ENCODE measurements at regions not wholly inside any gene's neighbourhood (a gene's known extent, or its start where the extent isn't known, plus 50 kb on each side); places are given as distances from the start of the nearest gene placed in this dataset.
"Not testable (repeated sequence)": the region's sequence is repeated elsewhere in the genome, so short reads cannot be mapped to it uniquely, and the experiment has no call there.

DNA sequence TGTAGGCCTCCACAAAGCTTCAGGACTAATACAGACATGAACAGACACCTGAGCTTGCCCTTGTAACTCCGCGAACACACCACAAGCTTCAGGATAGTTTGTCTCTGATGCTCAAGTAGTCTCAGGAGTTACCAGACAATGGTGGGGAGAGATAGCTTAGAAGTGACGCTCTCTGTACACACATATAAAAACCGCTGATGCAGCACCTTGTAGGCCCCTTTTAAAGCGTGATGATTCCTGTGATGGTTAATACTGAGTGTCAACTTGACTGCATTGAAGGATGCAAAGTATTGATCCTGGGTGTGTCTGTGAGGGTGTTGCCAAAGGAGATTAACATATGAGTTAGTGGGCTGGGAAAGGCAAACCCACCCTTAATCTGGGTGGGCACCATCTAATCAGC, 78.7 kb downstream of the MAGED4 start:
- TF ChIP-seq TCF4 (CRISPR knock-in tag; IDR thresholded peaks at IDR 0.05; ENCODE audit: borderline replicate concordance) = no peak
- no peak for TF ChIP-seq ARNTL (CRISPR knock-in tag; IDR thresholded peaks at IDR 0.05; ENCODE audit: borderline replicate concordance, low read depth)
- no peak for TF ChIP-seq ISL1 (CRISPR knock-in tag; IDR thresholded peaks at IDR 0.05)
- TF ChIP-seq, protein P1, sequence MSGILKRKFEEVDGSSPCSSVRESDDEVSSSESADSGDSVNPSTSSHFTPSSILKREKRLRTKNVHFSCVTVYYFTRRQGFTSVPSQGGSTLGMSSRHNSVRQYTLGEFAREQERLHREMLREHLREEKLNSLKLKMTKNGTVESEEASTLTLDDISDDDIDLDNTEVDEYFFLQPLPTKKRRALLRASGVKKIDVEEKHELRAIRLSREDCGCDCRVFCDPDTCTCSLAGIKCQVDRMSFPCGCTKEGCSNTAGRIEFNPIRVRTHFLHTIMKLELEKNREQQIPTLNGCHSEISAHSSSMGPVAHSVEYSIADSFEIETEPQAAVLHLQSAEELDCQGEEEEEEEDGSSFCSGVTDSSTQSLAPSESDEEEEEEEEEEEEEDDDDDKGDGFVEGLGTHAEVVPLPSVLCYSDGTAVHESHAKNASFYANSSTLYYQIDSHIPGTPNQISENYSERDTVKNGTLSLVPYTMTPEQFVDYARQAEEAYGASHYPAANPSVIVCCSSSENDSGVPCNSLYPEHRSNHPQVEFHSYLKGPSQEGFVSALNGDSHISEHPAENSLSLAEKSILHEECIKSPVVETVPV (CRISPR knock-in tag; IDR thresholded peaks at IDR 0.05) = no peak
- no peak for TF ChIP-seq ZNF8 (CRISPR knock-in tag; IDR thresholded peaks at IDR 0.05)
- no peak for TF ChIP-seq SNAI2 (CRISPR knock-in tag; IDR thresholded peaks at IDR 0.05)
- no peak for TF ChIP-seq GLIS3 (CRISPR knock-in tag; IDR thresholded peaks at IDR 0.05)
- no peak for TF ChIP-seq ZFP3 (CRISPR knock-in tag; IDR thresholded peaks at IDR 0.05)
- TF ChIP-seq TOX (CRISPR knock-in tag; IDR thresholded peaks at IDR 0.05; ENCODE audit: borderline replicate concordance) = no peak
- no peak for ATAC-seq

DNA sequence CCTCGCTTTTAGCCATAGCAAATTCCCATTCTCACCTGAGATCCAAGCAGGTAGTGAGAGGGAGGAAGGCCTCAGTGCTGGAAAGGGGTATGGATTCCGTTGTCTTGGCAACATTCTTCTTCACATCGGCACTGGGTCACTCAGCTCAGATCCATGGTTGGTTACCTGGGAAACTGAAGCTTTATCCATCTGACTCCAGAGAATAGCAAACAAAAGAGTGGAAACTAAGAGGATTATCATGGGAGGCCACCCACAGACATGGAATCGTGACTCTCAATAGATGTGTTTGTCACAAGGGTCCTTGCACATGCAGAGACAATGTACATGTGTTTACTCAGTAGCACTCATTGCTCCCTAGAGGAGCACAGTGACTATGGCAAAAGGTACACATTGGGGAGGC, 81.0 kb downstream of the MAGED4 start:
- no peak for TF ChIP-seq BACH2 (CRISPR knock-in tag; IDR thresholded peaks at IDR 0.05; ENCODE audit: borderline replicate concordance)
- TF ChIP-seq GLIS3 (CRISPR knock-in tag; IDR thresholded peaks at IDR 0.05) = no peak
- TF ChIP-seq ZFP30 (CRISPR knock-in tag; IDR thresholded peaks at IDR 0.05) = no peak
- no peak for TF ChIP-seq ISL1 (CRISPR knock-in tag; IDR thresholded peaks at IDR 0.05)
- no peak for TF ChIP-seq ZFP3 (CRISPR knock-in tag; IDR thresholded peaks at IDR 0.05)
- TF ChIP-seq ESRRG (CRISPR knock-in tag; IDR thresholded peaks at IDR 0.05) = no peak
- no peak for TF ChIP-seq CSDC2 (CRISPR knock-in tag; IDR thresholded peaks at IDR 0.05)
- TF ChIP-seq SNAI2 (CRISPR knock-in tag; IDR thresholded peaks at IDR 0.05) = no peak
- TF ChIP-seq, protein P2, sequence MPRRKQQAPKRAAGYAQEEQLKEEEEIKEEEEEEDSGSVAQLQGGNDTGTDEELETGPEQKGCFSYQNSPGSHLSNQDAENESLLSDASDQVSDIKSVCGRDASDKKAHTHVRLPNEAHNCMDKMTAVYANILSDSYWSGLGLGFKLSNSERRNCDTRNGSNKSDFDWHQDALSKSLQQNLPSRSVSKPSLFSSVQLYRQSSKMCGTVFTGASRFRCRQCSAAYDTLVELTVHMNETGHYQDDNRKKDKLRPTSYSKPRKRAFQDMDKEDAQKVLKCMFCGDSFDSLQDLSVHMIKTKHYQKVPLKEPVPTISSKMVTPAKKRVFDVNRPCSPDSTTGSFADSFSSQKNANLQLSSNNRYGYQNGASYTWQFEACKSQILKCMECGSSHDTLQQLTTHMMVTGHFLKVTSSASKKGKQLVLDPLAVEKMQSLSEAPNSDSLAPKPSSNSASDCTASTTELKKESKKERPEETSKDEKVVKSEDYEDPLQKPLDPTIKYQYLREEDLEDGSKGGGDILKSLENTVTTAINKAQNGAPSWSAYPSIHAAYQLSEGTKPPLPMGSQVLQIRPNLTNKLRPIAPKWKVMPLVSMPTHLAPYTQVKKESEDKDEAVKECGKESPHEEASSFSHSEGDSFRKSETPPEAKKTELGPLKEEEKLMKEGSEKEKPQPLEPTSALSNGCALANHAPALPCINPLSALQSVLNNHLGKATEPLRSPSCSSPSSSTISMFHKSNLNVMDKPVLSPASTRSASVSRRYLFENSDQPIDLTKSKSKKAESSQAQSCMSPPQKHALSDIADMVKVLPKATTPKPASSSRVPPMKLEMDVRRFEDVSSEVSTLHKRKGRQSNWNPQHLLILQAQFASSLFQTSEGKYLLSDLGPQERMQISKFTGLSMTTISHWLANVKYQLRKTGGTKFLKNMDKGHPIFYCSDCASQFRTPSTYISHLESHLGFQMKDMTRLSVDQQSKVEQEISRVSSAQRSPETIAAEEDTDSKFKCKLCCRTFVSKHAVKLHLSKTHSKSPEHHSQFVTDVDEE (CRISPR knock-in tag; IDR thresholded peaks at IDR 0.05) = no peak
- TF ChIP-seq, protein P1 (CRISPR knock-in tag; IDR thresholded peaks at IDR 0.05) = no peak
- no peak for TF ChIP-seq OSR1 (CRISPR knock-in tag; IDR thresholded peaks at IDR 0.05)
- TF ChIP-seq ZNF8 (CRISPR knock-in tag; IDR thresholded peaks at IDR 0.05) = no peak
- no peak for TF ChIP-seq TOX (CRISPR knock-in tag; IDR thresholded peaks at IDR 0.05; ENCODE audit: borderline replicate concordance)
- TF ChIP-seq, protein P3, sequence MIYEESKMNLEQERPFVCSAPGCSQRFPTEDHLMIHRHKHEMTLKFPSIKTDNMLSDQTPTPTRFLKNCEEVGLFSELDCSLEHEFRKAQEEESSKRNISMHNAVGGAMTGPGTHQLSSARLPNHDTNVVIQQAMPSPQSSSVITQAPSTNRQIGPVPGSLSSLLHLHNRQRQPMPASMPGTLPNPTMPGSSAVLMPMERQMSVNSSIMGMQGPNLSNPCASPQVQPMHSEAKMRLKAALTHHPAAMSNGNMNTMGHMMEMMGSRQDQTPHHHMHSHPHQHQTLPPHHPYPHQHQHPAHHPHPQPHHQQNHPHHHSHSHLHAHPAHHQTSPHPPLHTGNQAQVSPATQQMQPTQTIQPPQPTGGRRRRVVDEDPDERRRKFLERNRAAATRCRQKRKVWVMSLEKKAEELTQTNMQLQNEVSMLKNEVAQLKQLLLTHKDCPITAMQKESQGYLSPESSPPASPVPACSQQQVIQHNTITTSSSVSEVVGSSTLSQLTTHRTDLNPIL (CRISPR knock-in tag; IDR thresholded peaks at IDR 0.05; ENCODE audit: low read depth) = no peak
- TF ChIP-seq, protein P4, sequence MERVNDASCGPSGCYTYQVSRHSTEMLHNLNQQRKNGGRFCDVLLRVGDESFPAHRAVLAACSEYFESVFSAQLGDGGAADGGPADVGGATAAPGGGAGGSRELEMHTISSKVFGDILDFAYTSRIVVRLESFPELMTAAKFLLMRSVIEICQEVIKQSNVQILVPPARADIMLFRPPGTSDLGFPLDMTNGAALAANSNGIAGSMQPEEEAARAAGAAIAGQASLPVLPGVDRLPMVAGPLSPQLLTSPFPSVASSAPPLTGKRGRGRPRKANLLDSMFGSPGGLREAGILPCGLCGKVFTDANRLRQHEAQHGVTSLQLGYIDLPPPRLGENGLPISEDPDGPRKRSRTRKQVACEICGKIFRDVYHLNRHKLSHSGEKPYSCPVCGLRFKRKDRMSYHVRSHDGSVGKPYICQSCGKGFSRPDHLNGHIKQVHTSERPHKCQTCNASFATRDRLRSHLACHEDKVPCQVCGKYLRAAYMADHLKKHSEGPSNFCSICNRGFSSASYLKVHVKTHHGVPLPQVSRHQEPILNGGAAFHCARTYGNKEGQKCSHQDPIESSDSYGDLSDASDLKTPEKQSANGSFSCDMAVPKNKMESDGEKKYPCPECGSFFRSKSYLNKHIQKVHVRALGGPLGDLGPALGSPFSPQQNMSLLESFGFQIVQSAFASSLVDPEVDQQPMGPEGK (CRISPR knock-in tag; IDR thresholded peaks at IDR 0.05; ENCODE audit: borderline replicate concordance) = no peak
- no peak for ATAC-seq

DNA sequence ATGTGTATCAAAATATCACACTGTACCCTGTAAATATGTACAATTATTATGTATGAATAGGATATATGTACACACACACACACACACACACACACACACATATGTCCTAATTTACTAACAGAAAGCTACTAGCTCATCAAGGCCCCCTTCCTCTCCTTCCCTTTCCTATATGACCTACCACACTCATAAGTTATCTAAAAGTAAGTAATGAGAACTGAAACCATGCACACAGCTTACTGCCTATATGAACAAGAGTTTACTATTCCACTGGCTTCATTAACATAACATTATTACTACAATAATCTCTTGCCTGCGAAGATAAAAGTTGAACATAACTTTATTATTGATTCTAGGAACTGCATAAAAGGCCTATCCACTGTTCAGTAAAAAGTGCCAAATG, 83.8 kb downstream of the MAGED4 start:
- ATAC-seq = not testable (repeated sequence)

DNA sequence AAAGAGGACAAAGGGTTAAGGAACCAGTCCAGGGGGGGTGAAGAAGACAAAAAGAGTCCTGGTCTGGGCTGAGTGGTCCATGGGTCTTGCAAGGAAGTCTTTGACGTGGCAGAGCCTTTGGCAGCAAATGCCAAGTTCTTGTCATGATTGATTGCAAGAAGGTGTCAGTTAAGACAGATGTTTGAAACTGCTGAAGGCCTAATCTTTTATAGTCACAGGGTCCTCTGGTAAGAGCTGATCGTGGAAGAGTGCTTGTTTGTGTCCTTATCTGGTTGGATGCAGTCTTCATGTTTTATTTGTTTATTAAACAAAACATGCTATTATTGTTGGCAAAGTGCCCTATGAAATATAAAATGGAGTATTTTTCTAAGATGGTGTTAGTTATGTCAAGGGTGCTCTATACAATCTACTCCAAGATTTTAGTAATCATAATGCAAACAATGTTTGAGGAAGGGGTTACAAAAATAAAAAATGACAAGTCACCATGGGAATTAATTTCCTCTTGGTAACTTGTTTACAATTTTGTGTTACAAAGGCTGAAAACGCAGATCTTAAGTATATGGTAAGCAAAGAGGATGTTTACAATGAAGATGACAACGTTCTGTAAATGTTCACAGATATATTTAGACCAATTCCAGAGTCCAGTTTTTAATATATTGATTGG, 85.9 kb downstream of the MAGED4 start:
- TF ChIP-seq, protein P3 (CRISPR knock-in tag; IDR thresholded peaks at IDR 0.05; ENCODE audit: low read depth) = no peak
- no peak for TF ChIP-seq TCF4 (CRISPR knock-in tag; IDR thresholded peaks at IDR 0.05; ENCODE audit: borderline replicate concordance)
- TF ChIP-seq ZFP3 (CRISPR knock-in tag; IDR thresholded peaks at IDR 0.05) = no peak
- TF ChIP-seq ISL1 (CRISPR knock-in tag; IDR thresholded peaks at IDR 0.05) = no peak
- TF ChIP-seq TOX (CRISPR knock-in tag; IDR thresholded peaks at IDR 0.05; ENCODE audit: borderline replicate concordance) = no peak
- no peak for TF ChIP-seq OSR1 (CRISPR knock-in tag; IDR thresholded peaks at IDR 0.05)
- no peak for TF ChIP-seq ZNF8 (CRISPR knock-in tag; IDR thresholded peaks at IDR 0.05)
- TF ChIP-seq RARB (CRISPR knock-in tag; IDR thresholded peaks at IDR 0.05) = no peak
- no peak for TF ChIP-seq BACH2 (CRISPR knock-in tag; IDR thresholded peaks at IDR 0.05; ENCODE audit: borderline replicate concordance)
- no peak for TF ChIP-seq ZNF70 (CRISPR knock-in tag; IDR thresholded peaks at IDR 0.05)
- ATAC-seq = no peak
